ENCODE measurements at regions not wholly inside any gene's neighbourhood (a gene's known extent, or its start where the extent isn't known, plus 50 kb on each side); places are given as distances from the start of the nearest gene placed in this dataset.

DNA sequence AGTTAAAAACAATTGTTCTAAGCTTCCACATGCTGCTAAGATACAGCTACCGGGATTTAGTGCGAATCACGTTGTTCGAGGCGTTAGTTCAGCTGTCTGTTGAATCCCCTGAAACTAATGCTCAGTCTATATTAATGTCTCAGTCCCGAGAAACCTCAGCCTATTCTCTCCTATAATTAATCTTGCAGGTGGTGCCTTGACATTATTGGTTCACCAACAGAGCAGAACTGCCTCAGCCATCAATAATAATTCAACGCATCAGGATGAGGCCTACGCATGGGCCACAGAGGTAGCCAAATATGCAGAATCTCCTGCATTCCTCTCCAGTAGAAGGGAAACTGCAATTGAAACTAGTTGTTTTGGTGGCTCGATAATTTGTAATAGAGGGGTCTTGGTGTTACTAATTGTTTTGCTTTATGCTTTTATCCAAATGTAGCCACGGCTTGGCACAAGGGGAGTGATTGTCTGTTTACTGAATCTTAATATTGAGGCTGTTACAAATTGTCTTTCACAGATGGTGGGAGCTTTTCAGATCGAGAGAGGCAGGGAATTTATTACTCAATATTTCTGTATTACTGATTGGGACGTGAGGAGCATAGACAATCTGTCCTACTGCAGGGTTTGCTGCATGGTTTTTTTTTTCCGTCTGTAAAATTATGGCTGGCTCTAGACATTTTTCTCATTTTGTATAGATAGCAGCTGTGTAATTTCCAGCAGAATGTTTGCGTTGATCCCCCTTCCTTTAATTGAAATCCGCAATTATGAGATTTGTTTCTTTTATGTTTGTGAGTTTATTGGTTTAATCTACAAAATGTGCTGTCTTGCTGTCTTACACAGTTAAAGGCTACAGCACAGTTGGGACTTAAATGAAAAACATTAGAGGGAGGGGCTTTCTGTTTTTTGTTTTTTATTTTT, 1036.5 kb upstream of the NOVA1 start:
- Histone ChIP-seq H3K4ac (ENCODE audit: low read depth, low read length) (no peak overlapping the region), H3K27me3 (ENCODE audit: control insufficient read depth, insufficient read depth, low read length) (no peaks in the 10 kb centered on the region), H3K36me3 (ENCODE audit: control insufficient read depth, insufficient read depth, low read length) (no peaks in the 10 kb centered on the region), H4K5ac (ENCODE audit: low read depth, low read length) (no peak overlapping the region), H4K91ac (ENCODE audit: insufficient read depth, low read depth, low read length) (no peak overlapping the region), H2BK20ac (ENCODE audit: low read depth, low read length) (no peak overlapping the region), H3K9ac (ENCODE audit: low read depth, low read length) (no peak overlapping the region), H2BK15ac (ENCODE audit: low read depth, low read length) (no peak overlapping the region), H4K20me1 (ENCODE audit: insufficient read depth, low read length) (no peaks in the 10 kb centered on the region), H3K9me3 (ENCODE audit: control insufficient read depth, insufficient read depth, low read length) (no peaks in the 10 kb centered on the region), H3K4me1 (ENCODE audit: control insufficient read depth, insufficient read depth, low read length) (no peaks in the 10 kb centered on the region), H3K27ac (ENCODE audit: insufficient read depth, low read length) (no peak overlapping the region), H3K79me1 (ENCODE audit: low read depth in 1 of 2, low read length in 2 of 2) (no peaks in the 10 kb centered on the region), H3K4me3 (ENCODE audit: insufficient read depth, low read depth, low read length) (no peak overlapping the region), H3K9me1 (ENCODE audit: insufficient read depth, low read length) (no peaks in the 10 kb centered on the region), H3K23ac (ENCODE audit: low read depth, low read length) (no peak overlapping the region), H3K14ac (replicated peaks; ENCODE audit: low read depth, low read length) (no peak overlapping the region), H2AK5ac (ENCODE audit: low read depth, low read length) (no peak overlapping the region), H3K56ac (ENCODE audit: extremely low read depth, insufficient read depth, low read length) (no peak overlapping the region), H3K4me2 (ENCODE audit: low read depth, low read length) (no peak overlapping the region), H4K8ac (ENCODE audit: low read depth in 2 of 2, low read length in 2 of 2) (no peak overlapping the region), H3K18ac (ENCODE audit: low read depth, low read length) (no peak overlapping the region), H2AK9ac (replicated peaks; ENCODE audit: low read depth, low read length, poor library complexity) (no peak overlapping the region), H2AFZ (replicated peaks; ENCODE audit: low read length, poor library complexity) (no peak overlapping the region), H2BK120ac (ENCODE audit: low read depth, low read length) (no peak overlapping the region), H2BK5ac (ENCODE audit: low read depth, low read length, poor library complexity, severe bottlenecking) (no peak overlapping the region)
- DNase-seq (no peak), ATAC-seq (ENCODE audit: low read depth) (no peak)
- ChIA-PET CTCF (no interaction called here), POLR2A (ENCODE audit: unreplicated experiment) (no interaction called here)
- WGBS, 2 experiments (ENCODE audit: extremely low coverage in 2 of 2, insufficient read length in 1 of 2), result 94% methylated on average over 5 of the region's 15 CpGs; no CpG with 5 or more reads in 1 of the 2 experiments
- in situ Hi-C loops (cut with MboI; ENCODE audit: low sequenced_read_pairs), result no loop called here
- dilution Hi-C loops (cut with HindIII; ENCODE audit: low sequenced_read_pairs, unreplicated experiment), result no loop called here
- BruUV-seq (replicated peaks), result no TSS peak
- no peak for TF ChIP-seq RFX5 (IDR thresholded peaks at IDR 0.05; ENCODE audit: low read depth, low read length)
- TF ChIP-seq MXI1 (IDR thresholded peaks at IDR 0.05; ENCODE audit: borderline replicate concordance, low read depth, low read length), result no peak
- no peak for TF ChIP-seq MAFK (IDR thresholded peaks at IDR 0.05; ENCODE audit: low read depth, low read length)
- TF ChIP-seq, protein P1, sequence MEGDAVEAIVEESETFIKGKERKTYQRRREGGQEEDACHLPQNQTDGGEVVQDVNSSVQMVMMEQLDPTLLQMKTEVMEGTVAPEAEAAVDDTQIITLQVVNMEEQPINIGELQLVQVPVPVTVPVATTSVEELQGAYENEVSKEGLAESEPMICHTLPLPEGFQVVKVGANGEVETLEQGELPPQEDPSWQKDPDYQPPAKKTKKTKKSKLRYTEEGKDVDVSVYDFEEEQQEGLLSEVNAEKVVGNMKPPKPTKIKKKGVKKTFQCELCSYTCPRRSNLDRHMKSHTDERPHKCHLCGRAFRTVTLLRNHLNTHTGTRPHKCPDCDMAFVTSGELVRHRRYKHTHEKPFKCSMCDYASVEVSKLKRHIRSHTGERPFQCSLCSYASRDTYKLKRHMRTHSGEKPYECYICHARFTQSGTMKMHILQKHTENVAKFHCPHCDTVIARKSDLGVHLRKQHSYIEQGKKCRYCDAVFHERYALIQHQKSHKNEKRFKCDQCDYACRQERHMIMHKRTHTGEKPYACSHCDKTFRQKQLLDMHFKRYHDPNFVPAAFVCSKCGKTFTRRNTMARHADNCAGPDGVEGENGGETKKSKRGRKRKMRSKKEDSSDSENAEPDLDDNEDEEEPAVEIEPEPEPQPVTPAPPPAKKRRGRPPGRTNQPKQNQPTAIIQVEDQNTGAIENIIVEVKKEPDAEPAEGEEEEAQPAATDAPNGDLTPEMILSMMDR (conservative IDR thresholded peaks at IDR 0.05; ENCODE audit: low read depth, low read length), result no peak
- no peak for TF ChIP-seq CHD1 (IDR thresholded peaks at IDR 0.05; ENCODE audit: low read depth, low read length)
- no peak for TF ChIP-seq MAZ (IDR thresholded peaks at IDR 0.05; ENCODE audit: borderline replicate concordance, low read depth, low read length)
- TF ChIP-seq NFE2L2 (IDR thresholded peaks at IDR 0.05; ENCODE audit: low read depth, low read length), result no peak
- TF ChIP-seq, protein P2, sequence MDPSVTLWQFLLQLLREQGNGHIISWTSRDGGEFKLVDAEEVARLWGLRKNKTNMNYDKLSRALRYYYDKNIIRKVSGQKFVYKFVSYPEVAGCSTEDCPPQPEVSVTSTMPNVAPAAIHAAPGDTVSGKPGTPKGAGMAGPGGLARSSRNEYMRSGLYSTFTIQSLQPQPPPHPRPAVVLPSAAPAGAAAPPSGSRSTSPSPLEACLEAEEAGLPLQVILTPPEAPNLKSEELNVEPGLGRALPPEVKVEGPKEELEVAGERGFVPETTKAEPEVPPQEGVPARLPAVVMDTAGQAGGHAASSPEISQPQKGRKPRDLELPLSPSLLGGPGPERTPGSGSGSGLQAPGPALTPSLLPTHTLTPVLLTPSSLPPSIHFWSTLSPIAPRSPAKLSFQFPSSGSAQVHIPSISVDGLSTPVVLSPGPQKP (IDR thresholded peaks at IDR 0.05; ENCODE audit: borderline replicate concordance, low read depth, low read length), result no peak
- no peak for TF ChIP-seq FOS (IDR thresholded peaks at IDR 0.05; ENCODE audit: low read depth, low read length)
- TF ChIP-seq, protein P3, sequence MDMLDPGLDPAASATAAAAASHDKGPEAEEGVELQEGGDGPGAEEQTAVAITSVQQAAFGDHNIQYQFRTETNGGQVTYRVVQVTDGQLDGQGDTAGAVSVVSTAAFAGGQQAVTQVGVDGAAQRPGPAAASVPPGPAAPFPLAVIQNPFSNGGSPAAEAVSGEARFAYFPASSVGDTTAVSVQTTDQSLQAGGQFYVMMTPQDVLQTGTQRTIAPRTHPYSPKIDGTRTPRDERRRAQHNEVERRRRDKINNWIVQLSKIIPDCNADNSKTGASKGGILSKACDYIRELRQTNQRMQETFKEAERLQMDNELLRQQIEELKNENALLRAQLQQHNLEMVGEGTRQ (IDR thresholded peaks at IDR 0.05; ENCODE audit: low read depth, low read length), result no peak
- TF ChIP-seq SMC3 (IDR thresholded peaks at IDR 0.05; ENCODE audit: low read depth, low read length), result no peak
- TF ChIP-seq RCOR1 (IDR thresholded peaks at IDR 0.05; ENCODE audit: insufficient replicate concordance, low read length), result no peak
- intact Hi-C loops (cut with micrococcal nuclease), result no loop called here

Measured in IMR-90 (cell line).